ENCODE measurements at regions not wholly inside any gene's neighbourhood (a gene's known extent, or its start where the extent isn't known, plus 50 kb on each side); places are given as distances from the start of the nearest gene placed in this dataset.

- no peak for DNase-seq (ENCODE audit: low spot score)
These were observed 138.2 kb upstream of the COX10 start for GRCh38 chr17:13931111-13931526.

- DNase-seq (ENCODE audit: low spot score), result peak; percentile 58
These were observed 137.4 kb upstream of the COX10 start for GRCh38 chr17:13931800-13932460.

- DNase-seq (ENCODE audit: low spot score), result no peak
These were observed 135.6 kb upstream of the COX10 start for GRCh38 chr17:13933441-13934276.

GRCh38 chr17:13939222-13939621 is 130.1 kb upstream of the COX10 start:
- no peak for DNase-seq (ENCODE audit: low spot score)

- no peak for DNase-seq (ENCODE audit: low spot score)
These were observed 128.2 kb upstream of the COX10 start for GRCh38 chr17:13940858-13941665.

- no peak for DNase-seq (ENCODE audit: low spot score)
These were observed 127.5 kb upstream of the COX10 start for GRCh38 chr17:13941781-13942180.

- no peak for DNase-seq (ENCODE audit: low spot score)
These were observed 125.4 kb upstream of the COX10 start for GRCh38 chr17:13943909-13944308.

- DNase-seq (ENCODE audit: low spot score), result no peak
These were observed 121.8 kb upstream of the COX10 start for GRCh38 chr17:13947499-13947898.

- DNase-seq (ENCODE audit: low spot score), result no peak
These were observed 117.1 kb upstream of the COX10 start for GRCh38 chr17:13952009-13952750.

- DNase-seq (ENCODE audit: low spot score), result no peak
These were observed 115.5 kb upstream of the COX10 start for GRCh38 chr17:13953841-13954240.

GRCh38 chr17:13957636-13958035 is 111.7 kb upstream of the COX10 start:
- DNase-seq (ENCODE audit: low spot score), result no peak

GRCh38 chr17:13958773-13959172 is 110.5 kb upstream of the COX10 start:
- no peak for DNase-seq (ENCODE audit: low spot score)

- no peak for DNase-seq (ENCODE audit: low spot score)
These were observed 108.0 kb upstream of the COX10 start for GRCh38 chr17:13961265-13961664.

- no peak for DNase-seq (ENCODE audit: low spot score)
These were observed 106.5 kb upstream of the COX10 start for GRCh38 chr17:13962716-13963240.

- DNase-seq (ENCODE audit: low spot score), result no peak
These were observed 101.9 kb upstream of the COX10 start for GRCh38 chr17:13967416-13967815.

GRCh38 chr17:13970531-13970930 is 98.8 kb upstream of the COX10 start:
- no peak for DNase-seq (ENCODE audit: low spot score)

GRCh38 chr17:13973960-13974651 is 95.2 kb upstream of the COX10 start:
- DNase-seq (ENCODE audit: low spot score), result no peak

GRCh38 chr17:13977837-13978236 is 91.5 kb upstream of the COX10 start:
- no peak for DNase-seq (ENCODE audit: low spot score)

GRCh38 chr17:13978478-13978877 is 90.8 kb upstream of the COX10 start:
- no peak for DNase-seq (ENCODE audit: low spot score)

- DNase-seq (ENCODE audit: low spot score), result no peak
These were observed 87.4 kb upstream of the COX10 start for GRCh38 chr17:13981881-13982280.

GRCh38 chr17:13984956-13985355 is 84.3 kb upstream of the COX10 start:
- DNase-seq (ENCODE audit: low spot score), result no peak
